ENCODE measurements at regions not wholly inside any gene's neighbourhood (a gene's known extent, or its start where the extent isn't known, plus 50 kb on each side); places are given as distances from the start of the nearest gene placed in this dataset.

DNA sequence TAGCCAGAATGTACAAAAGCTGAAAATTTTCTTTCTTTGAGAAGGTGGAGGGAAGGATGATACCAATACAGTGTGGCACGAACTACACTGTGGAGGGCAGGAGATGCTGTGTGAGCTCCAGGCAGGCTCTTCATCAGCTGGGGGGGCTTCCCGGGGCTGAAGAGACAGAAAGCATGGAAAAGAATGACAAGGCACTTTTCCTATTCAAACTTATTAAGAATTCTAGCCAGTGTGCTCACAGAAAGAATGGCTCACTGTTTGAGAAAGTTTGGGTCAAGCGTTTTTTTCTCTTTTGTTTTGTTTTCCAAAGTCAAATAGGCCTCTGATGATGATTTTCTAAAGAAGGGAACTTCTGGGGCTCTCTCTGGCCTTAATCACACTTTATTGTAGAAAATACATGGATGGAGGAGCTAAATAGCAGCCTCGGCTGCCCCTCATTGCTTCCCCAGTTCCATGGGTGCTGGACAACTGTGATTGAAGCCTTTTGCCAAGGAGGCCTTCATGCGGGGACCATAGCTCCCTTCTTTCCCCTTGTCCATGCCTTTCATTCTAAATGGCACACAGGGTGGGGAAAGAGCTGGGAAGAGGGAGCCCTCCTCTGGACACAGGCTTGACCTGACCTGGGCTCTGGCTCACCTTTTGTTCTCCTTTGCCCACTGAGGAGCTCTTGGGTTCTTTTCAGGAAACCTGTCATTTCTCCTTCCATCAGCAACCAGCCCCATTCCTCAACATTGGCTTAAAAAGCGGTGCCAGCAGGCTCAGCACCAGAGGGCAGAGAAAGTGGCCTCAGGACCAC, 130.6 kb downstream of the TDRD15 start:
- DNase-seq, result no peak

GRCh38 chr2:21256006-21256405, 132.2 kb downstream of the TDRD15 start:
- DNase-seq, result no peak

- no peak for DNase-seq
These were observed 133.9 kb downstream of the TDRD15 start for GRCh38 chr2:21257621-21258020.

DNA sequence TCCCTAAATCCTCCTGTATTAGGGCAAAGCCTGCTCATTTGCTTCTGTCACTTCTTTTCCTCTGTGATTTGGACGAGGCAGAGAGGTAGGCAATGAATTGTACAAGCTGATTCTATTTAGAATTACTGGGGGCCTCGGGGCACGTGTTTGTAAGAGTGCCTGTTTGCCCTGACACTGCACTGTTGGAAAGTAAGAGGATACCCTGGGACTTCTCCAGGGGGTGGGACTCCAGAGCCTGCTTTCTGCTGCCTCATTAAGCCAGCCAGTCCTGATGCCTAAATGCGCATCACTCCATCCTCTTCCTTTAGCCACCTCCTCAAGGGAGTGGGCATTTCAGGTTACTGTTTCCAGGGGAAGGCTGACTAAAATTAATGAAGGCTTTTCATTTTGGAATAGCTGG, 134.3 kb downstream of the TDRD15 start:
- DNase-seq, result no peak

DNA sequence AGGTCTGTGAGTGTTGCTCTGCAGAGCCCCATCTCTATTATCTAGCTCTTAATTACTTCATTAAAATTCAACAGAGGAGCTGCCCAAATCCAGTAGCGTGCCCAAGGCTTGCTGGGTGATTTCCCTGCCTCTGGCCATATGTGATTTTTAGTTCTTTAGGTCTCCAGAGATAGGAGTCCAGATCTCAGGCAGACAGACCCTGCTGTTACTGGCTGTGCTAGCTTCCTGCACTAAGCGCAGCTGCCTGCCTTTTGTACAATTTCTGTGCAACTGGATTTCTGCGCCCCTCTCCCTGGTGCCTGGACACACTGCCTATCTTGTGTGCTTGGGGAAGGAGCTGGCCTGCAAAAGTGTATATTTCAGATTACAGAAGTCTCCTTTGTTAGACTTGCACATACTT, 136.5 kb downstream of the TDRD15 start:
- DNase-seq, result no peak

GRCh38 chr2:21261591-21261990, 137.8 kb downstream of the TDRD15 start:
- DNase-seq, result no peak

DNA sequence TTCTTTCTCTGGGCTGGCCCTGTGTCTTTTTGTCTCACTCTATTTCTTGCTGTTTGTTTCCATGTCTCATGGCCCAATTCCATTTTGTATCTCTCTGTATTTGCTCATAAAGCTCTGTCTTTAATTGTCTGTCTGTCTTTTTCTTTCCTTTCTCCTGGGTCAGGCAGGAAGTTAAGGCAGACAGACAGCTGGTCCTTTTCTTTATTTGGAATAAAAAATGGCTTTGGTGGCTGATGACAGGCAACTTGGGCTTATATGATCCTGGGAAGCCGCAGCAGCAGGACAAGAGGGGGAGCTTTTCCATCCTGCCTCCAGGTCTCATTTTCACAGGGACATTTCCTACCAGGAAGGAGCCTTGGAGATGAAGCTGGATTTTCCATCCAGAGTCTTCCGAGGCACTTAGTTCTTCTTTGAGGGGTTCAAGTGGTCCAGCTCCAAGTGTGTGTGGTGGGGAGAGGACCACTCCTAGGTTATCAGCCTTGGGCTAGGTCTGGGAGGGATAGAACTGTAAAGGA, 138.7 kb downstream of the TDRD15 start:
- no peak for DNase-seq

DNA sequence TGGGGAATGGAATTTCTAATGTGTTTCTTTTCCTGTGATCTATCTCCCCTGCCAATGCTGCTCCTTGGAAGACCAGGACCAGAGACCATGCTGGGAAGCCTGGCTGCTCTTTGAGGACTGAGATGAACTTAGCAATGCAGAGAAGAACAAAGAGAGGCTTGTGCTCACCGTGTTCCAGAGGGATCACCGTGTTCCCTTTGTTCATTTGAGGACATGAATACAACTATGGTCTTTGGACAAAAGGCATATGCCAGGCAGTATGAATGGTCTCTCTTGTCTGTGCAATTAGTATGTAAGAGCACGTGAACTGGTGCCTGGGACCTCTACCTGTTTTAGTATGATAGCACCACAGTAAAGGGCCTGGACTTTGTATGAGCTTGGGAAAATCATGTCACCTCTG, 139.9 kb downstream of the TDRD15 start:
- DNase-seq, result no peak

GRCh38 chr2:21265752-21266151, 142.0 kb downstream of the TDRD15 start:
- DNase-seq, result no peak

GRCh38 chr2:21267232-21267835, 143.6 kb downstream of the TDRD15 start:
- DNase-seq, result no peak

- no peak for DNase-seq
These were observed 144.6 kb downstream of the TDRD15 start for GRCh38 chr2:21268197-21268877.

DNA sequence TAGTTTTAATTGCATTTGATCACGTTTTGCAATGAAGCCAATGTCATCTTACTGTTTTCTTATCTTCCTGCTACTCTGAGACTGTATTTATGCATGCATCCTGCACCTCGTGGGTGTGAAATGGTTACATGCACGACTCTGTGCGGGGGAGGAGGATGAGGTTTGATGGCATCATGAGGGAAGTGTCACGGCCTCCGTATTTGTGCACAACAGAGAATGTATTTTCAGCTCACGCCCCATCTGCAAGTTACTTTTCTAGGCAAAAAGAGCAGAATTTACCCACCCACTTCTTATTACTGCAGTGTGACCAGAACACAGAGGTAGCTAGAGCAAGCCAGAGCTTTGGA, 145.1 kb downstream of the TDRD15 start:
- DNase-seq, result no peak

DNA sequence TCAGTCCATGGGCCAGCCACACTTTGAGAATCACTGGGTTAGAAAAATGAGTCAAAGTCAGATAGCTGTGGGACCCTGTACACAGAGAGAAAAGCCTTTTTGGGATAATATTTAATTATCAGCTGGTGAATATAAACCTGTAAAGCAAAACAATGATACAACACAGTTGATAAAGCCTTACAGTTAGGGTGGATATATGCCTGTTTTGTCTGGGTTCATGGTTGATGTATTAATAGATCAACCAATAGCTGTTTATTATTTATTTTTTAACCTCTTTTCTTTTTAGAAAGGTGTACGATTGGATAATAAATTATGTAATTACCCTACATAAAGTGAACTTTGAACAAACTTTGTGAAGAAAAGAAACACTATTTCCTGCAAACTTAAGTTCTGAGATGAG, 145.6 kb downstream of the TDRD15 start:
- no peak for DNase-seq

GRCh38 chr2:21270083-21270491, 146.3 kb downstream of the TDRD15 start:
- no peak for DNase-seq

DNA sequence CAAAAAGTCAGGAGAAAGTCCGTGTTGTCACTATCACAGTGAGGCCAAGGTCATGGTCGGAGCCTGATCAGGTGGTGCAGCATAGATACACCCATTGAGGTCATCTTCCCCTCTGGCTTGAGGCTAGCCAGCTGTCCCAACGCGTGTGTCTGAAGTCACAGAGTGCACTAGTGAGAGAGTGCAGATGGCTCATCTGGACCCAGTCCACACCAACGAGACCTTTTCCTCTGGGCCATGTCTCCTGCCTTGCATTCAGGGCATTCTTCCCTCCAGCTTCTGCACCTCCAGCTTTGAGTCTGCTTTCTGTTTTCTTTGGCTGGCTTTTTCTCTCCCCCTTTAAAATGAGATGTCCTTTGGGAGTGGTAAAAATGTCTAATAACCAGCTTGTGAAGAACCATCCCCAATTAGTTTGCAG, 146.9 kb downstream of the TDRD15 start:
- no peak for DNase-seq

- no peak for DNase-seq
These were observed 152.4 kb downstream of the TDRD15 start for GRCh38 chr2:21276163-21276562.

DNA sequence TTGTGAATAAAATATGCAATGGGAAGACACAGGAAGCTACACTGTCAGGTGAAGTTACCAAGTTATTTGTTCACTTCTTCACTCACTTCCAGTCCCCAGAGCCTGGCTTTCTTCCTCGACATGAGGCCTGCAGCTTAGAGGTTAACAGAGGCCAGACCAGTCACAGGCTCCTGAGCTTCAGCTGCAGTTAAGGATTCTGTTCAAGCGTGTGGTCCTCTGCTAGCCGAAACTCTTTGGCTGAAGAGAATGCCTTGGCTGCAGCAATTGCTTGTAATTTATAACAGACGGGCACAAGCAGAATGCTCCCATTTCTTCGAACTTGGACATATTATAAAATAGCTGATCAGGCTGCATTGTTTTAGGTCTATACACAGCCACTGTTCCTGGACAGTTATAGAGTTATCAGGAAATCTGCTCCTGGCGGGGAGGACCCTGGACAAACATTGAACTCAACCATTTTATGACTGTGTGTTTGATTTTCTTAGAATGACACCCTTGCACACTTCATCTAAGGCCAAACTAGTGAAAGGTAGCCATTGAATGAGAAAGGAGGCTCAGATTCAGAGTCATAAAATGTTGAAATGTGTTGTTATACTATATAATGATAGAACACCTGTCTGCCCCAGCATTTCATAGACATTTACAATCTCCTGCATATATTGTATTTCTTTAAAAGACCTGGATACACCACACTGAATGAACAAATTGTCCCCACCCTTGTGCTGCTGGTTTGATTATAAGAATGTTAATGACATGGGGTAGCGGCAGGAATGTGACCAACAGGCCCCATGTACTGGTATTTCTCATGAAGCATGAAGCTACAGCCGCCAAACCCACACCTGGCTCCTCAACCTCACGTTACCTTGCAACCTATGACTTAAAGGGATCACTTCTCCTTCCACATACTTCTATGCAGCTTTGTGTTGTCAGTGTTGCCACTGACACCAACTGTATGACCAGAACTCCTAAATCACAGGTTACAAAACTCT, 153.6 kb downstream of the TDRD15 start:
- no peak for DNase-seq

DNA sequence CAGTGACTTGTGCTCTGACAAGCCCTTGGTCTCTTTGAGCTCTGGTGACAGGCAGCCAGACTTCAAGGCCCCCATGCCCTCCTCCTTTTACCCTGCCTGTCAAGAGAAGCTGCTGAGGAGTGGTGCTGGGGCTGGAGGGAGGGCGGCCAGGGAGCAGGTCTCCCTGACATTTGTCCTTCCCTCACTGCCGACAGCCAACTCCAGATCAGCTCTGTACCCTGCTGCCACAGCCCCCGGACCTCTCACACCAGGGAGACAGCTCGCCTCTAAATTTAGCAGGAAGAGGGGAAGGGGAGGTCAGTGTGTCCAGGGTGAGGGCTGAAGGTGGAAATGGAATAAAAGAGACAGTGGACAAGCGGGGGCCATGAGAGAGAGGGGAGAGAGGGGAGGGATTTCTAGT, 155.8 kb downstream of the TDRD15 start:
- DNase-seq, result no peak

- no peak for DNase-seq
These were observed 157.0 kb downstream of the TDRD15 start for GRCh38 chr2:21280793-21281192.

DNA sequence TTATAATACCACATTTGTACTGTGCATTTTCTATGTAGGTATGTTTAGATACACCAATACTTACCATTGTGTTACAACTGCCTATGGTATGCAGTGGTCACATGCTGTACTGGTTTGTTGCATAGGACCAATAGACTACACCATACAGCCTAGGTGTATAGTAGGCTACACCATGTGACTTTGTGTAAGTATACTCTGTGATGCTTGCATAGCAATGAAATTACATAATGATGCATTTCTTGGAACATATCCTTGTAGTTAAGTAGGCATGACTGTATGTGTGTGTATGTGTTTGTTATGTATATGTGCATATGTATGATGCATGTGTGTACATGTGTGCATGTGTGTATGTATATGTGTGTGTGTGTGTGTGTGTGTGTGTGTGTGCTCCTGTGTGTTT, 157.6 kb downstream of the TDRD15 start:
- DNase-seq, result no peak

GRCh38 chr2:21281791-21282514, 158.2 kb downstream of the TDRD15 start:
- no peak for DNase-seq

DNA sequence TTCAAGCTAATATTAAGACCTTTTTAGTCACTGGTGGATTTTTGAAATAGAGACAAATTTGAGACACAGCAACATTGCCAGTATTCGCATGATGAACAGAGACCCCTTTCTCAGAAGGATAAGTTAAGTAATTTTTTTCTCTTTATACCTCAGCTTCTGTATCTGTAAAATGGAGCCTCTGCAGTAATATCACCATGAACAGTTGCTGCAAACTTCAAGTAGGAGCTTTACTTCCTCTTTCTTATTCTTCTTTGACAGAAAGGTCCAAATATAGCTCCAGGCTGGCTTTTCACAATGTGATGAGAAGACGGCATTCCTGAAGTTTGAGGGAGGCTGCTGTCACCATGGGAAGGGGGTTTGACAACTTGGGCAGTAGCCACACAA, 158.7 kb downstream of the TDRD15 start:
- DNase-seq, result no peak
